Dermis blood vessel endothelial cell (primary cell): ENCODE measurements at regions not wholly inside any gene's neighbourhood (a gene's known extent, or its start where the extent isn't known, plus 50 kb on each side); places are given as distances from the start of the nearest gene placed in this dataset.
A peak's percentile ranks its signal among the peaks of the same experiment; 100 is the strongest.

ENCODE experiments used
- DNase-seq: peaks from one replicate; pipeline ENCODE4 v3.0.0; 2010

- DNase-seq: peak; percentile 27
Measured at GRCh38 chr18:45384137-45384961, 230.9 kb upstream of the SLC14A2 start.

DNA sequence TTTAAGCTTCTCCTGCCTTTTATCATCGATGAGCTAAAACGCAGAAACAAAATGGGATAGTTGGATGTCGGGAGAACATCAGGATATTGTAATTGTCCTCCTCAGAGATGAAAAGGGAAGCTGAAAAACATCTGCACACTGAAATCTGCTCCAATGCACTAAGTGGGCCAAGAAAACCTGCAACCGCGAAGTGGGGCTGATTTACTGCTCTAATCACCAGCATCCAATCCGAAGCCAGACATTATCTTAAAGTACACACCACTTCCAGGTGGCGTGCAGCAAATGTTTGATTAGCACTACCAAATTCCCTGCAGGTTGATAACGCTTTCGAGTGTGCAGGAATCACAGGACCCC, 230.3 kb upstream of the SLC14A2 start:
- DNase-seq: no peak

DNA sequence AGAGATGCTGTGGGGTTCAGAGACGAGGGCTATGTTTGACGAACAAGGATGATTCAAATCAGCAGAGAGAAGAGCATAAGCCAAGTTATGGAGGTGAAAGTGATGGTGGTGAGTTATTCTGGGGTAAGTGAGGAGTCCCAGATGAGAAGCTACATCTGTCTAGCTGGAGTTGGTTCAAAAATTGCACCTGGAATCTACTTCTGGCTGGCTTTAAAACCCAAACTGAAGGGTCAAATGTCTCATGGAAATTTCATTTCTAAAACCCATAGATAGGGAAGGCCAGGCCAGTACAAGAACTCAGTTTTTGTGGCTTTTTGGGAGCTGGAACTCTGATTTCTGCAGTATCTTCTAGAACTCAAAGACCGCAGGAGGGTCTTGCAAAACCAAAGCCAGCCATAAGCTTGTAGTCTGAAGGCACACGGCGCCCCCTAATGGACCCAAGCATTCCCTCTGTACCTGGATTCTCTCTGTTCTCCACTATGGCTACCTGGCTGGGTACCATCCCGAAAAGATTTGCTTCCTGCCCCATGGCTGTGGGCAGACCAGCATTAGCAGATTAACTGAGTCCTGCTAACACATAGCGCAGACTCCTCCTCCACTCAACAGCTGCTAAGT, 229.1 kb upstream of the SLC14A2 start:
- DNase-seq: no peak

DNA sequence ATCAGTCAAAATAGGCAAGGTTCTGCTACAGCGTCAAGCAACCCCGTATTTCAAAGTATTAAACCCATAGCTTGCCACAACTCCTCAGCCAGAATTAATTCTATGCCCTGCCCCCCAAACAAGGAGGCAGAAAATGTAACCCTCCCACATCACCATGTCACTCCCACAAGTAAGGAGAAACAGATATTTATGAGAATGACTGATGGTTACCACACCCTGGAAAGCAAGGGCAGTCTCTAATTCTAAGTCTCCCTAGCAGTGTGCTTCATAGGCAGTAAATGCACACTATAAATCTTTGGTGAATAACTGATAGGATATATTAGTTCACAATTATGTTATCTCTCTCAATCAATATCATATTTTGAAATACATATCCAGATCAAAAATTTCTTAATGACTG, 228.0 kb upstream of the SLC14A2 start:
- DNase-seq: no peak

- no peak for DNase-seq
Measured at GRCh38 chr18:45398448-45398847, 216.8 kb upstream of the SLC14A2 start.

- DNase-seq: no peak
Measured at GRCh38 chr18:45399146-45399545, 216.1 kb upstream of the SLC14A2 start.

GRCh38 chr18:45399643-45400042, 215.6 kb upstream of the SLC14A2 start:
- no peak for DNase-seq

- no peak for DNase-seq
Measured at GRCh38 chr18:45402485-45403056, 212.7 kb upstream of the SLC14A2 start.

DNA sequence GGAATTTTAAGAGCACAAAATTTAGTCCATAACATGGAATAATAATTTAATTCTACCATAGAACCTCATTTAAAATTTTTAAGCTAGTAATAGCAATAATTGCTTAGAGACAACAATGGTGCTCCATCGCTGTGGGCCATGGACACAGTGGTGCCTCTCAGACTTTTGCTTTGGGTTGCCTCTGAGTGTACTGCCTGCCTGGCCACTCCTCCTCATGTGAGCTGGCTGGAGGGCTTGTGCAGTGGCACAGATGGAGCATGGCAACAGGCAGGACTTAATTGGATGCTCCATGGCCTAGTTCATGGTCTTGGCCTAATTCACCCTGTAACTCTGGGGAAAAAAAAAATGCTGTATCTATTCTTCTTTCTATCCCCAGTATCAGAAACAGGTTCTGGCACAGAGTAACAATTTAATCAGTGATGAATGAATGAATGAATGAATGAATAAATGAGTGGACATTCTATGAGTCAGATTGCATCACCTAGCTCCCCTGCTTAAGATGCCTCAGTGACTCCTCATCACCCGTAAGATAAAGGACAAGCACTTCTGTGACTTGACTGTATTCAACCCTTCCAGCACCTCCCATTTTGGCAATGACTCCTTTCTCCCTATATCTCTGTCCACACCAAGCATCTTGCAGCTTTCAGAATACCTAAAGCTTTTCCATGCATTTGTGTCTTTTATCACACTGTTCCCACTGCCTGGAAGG, 211.8 kb upstream of the SLC14A2 start:
- DNase-seq: no peak

DNA sequence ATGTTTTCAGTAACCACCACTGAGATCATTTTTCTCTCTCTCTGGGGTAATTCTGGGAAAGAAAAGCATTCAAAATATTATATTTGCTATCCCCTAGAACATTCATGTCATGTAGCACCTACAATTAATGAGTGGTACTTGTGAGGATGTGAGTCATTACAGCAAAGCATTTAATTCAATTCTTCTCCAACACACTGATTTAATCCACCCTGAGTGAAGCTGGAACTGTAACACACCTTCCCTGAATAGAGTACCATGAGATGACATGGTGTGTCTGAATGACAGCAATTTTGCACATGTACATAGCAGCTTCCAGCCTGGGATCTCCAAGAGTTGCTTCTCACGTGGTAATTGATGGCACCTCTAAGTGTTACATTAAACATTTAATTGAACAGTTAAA, 207.1 kb upstream of the SLC14A2 start:
- no peak for DNase-seq

DNA sequence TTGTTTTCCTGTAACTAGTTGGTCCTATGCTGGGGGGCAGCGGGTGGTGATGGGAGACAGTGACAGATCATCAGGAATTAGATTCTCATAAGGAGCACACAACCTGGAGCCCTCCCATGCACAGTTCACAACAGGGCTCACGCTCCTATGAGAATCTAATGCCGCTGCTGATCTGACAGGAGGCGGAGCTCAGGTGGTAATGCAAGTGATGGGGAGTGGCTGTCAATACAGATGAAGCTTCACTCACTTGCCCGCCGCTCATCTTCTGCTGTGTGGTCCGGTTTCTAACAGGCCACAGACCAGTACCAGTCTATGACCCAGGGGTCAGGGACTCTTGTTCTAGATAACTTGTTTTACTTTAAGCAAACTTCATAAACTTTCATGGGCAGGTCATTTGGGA, 205.3 kb upstream of the SLC14A2 start:
- no peak for DNase-seq

- DNase-seq: no peak
Measured at GRCh38 chr18:45412577-45412976, 202.7 kb upstream of the SLC14A2 start.

- DNase-seq: no peak
Measured at GRCh38 chr18:45413180-45413836, 202.0 kb upstream of the SLC14A2 start.

GRCh38 chr18:45415614-45416013, 199.7 kb upstream of the SLC14A2 start:
- DNase-seq: no peak

DNA sequence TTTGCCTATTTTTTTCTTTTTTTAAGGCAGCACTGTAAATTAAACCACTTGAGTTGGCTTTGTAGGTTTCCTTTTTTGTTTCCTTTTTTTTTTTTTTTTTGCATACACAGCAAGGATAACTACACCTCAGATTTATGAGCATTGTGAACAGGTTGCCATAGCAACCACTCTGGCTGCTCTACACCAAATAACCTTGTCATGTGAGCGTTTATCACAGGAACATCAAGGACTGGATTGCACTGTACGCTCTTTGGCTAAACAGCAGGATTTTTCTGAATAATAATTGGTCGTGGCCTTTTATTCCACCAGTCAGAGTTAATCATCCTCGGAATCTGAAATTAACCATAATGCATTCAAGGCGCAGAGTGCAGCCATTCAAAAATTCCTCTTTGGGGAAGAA, 199.1 kb upstream of the SLC14A2 start:
- no peak for DNase-seq

DNA sequence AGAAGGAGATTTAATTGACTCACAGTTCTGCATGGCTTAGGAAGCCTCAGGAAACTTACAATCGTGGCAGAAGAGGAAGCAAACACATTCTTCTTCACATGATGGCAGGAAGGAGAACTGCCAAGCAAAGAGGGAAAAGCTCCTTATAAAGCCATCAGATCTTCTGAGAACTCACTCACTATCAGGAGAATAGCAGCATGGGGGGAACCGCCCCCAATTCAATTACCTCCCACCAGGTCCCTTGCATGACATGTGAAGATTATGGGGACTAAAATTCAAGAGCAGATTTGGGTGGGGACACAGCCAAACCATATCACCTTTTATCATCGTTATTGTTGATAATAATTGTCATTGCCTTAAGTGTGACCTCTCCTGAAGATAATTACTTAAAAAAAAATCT, 197.9 kb upstream of the SLC14A2 start:
- DNase-seq: no peak

DNA sequence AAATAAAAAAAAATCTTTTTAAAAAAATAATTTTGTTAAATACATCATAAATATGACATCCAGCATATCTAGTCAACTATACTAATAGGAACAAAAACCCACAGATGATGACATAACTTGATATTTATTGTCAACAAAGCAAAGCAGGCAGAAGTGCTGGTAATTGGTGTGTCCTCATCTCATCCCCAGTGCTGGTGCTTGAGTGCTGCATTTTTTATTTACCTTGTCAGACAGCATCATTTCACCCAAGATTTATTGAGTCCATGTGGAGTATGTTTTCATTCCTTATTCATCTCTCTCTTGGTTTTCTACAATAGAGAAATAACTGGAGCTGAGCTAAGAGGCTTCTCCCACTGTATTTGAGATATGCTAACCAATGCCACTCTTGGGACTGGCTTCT, 191.6 kb upstream of the SLC14A2 start:
- no peak for DNase-seq

DNA sequence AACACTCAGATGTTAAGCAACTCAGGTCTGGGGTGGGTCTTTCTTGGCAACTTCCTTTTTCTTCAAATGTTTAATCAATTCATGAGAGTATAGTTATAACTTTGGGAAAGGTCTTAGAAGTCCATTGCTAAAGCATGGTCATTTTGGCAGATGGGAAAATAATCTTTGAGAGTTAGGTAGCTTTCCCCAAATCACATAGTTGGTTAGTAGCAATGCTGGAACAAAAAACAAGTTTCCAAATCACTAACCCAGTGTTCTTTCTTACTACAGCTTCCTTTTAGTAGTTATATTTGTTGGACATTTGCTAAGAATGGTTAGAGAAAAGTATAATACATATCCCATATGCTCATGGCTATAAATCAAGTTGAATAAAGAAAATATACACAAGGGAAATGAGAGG, 185.2 kb upstream of the SLC14A2 start:
- DNase-seq: no peak

DNA sequence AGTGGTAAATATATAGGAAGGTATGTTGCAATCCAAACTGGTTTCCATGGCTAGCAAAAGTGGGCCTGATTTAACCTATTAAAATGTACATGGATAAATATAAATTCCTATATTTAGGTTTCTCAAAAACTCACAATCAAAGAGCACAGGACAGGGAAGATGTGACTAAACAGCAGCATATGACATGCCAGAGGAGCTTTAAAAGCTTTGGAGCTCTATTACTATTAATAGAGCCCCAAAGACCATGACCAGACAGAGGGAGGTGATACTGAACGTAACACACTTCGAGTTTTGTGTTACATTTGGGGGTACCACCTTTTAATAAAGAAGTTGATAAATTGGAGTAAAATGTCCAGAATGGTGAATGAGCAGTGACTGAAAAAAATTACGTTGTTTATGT, 179.5 kb upstream of the SLC14A2 start:
- no peak for DNase-seq

DNA sequence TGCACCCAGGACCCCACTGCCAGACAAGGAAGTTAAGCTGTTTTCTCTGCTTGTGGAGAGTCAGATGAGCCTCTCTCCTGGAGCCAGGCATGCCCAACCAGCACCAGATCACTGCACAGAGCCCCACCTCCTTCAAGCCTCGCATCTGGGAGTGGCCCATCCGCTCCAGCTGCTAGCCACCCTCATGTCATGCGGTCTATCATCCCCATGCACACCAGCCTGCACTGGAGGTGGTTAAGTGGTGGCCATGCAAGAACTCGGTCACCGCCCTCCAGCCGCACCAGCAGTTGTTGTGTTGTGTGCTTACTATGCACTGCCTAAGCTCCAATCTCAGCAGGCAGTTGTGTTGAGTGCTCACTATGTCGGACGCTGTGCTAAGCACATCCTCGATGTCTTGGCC, 177.9 kb upstream of the SLC14A2 start:
- DNase-seq: no peak

GRCh38 chr18:45439851-45440645, 175.2 kb upstream of the SLC14A2 start:
- DNase-seq: no peak
